ENCODE measurements at regions not wholly inside any gene's neighbourhood (a gene's known extent, or its start where the extent isn't known, plus 50 kb on each side); places are given as distances from the start of the nearest gene placed in this dataset.

DNA sequence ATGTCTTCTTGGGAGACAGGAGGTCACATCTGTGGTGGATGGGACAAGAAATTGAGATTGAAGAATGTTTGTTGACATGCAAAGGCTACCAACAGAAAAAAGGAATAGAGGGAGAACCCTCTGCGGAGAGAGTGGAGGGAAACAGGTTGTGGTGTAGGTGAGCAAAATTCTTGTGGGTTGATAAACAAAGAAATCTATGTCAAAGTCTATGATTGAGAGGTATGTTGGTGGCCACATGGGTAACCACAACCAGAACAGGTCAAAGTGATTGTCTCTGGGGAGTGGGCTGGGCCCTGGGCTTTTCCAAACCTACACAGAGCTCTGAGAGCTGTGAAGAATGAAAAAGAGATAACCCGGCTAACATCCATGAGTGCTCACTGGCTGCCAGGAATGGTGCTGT is 62.8 kb upstream of the NCK2 start:
- H3K18ac ChIP-seq (ENCODE audit: low read depth, low read length), result no peak overlapping the region
- H3K9me1 ChIP-seq (ENCODE audit: insufficient read depth, low read length), result no peaks in the 10 kb centered on the region
- ChIA-PET POLR2A (ENCODE audit: unreplicated experiment) (no interaction called here), CTCF (no interaction called here)
- no peak overlapping the region for H2AFZ ChIP-seq (replicated peaks; ENCODE audit: low read length, poor library complexity)
- dilution Hi-C loops (cut with HindIII; ENCODE audit: low sequenced_read_pairs, unreplicated experiment), result no loop called here
- H3K36me3 ChIP-seq (ENCODE audit: control insufficient read depth, insufficient read depth, low read length), result no peaks in the 10 kb centered on the region
- H3K27me3 ChIP-seq (ENCODE audit: control insufficient read depth, insufficient read depth, low read length), result peaks cover 22% of the 10 kb centered on the region
- TF ChIP-seq, protein P1, sequence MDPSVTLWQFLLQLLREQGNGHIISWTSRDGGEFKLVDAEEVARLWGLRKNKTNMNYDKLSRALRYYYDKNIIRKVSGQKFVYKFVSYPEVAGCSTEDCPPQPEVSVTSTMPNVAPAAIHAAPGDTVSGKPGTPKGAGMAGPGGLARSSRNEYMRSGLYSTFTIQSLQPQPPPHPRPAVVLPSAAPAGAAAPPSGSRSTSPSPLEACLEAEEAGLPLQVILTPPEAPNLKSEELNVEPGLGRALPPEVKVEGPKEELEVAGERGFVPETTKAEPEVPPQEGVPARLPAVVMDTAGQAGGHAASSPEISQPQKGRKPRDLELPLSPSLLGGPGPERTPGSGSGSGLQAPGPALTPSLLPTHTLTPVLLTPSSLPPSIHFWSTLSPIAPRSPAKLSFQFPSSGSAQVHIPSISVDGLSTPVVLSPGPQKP (IDR thresholded peaks at IDR 0.05; ENCODE audit: borderline replicate concordance, low read depth, low read length), result no peak
- no peak for TF ChIP-seq MAZ (IDR thresholded peaks at IDR 0.05; ENCODE audit: borderline replicate concordance, low read depth, low read length)
- TF ChIP-seq CHD1 (IDR thresholded peaks at IDR 0.05; ENCODE audit: low read depth, low read length), result no peak
- no peak for TF ChIP-seq FOS (IDR thresholded peaks at IDR 0.05; ENCODE audit: low read depth, low read length)
- TF ChIP-seq MAFK (IDR thresholded peaks at IDR 0.05; ENCODE audit: low read depth, low read length), result no peak
- TF ChIP-seq, protein P2, sequence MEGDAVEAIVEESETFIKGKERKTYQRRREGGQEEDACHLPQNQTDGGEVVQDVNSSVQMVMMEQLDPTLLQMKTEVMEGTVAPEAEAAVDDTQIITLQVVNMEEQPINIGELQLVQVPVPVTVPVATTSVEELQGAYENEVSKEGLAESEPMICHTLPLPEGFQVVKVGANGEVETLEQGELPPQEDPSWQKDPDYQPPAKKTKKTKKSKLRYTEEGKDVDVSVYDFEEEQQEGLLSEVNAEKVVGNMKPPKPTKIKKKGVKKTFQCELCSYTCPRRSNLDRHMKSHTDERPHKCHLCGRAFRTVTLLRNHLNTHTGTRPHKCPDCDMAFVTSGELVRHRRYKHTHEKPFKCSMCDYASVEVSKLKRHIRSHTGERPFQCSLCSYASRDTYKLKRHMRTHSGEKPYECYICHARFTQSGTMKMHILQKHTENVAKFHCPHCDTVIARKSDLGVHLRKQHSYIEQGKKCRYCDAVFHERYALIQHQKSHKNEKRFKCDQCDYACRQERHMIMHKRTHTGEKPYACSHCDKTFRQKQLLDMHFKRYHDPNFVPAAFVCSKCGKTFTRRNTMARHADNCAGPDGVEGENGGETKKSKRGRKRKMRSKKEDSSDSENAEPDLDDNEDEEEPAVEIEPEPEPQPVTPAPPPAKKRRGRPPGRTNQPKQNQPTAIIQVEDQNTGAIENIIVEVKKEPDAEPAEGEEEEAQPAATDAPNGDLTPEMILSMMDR (conservative IDR thresholded peaks at IDR 0.05; ENCODE audit: low read depth, low read length), result no peak
- no peak for TF ChIP-seq POLR2A (IDR thresholded peaks at IDR 0.05; ENCODE audit: low read depth, low read length)
- no peak overlapping the region for H3K27ac ChIP-seq (ENCODE audit: insufficient read depth, low read length)
- H2BK15ac ChIP-seq (ENCODE audit: low read depth, low read length), result no peak overlapping the region
- no peak overlapping the region for H4K8ac ChIP-seq (ENCODE audit: low read depth in 2 of 2, low read length in 2 of 2)
- no peak overlapping the region for H2AK5ac ChIP-seq (ENCODE audit: low read depth, low read length)
- no peak overlapping the region for H3K4me2 ChIP-seq (ENCODE audit: low read depth, low read length)
- 80% methylated on average over 1 of the region's 2 CpGs; no CpG with 5 or more reads in 1 of the 2 experiments for WGBS, 2 experiments (ENCODE audit: extremely low coverage in 2 of 2, insufficient read length in 1 of 2)
- H3K9ac ChIP-seq (ENCODE audit: low read depth, low read length), result no peak overlapping the region
- H3K9me3 ChIP-seq (ENCODE audit: control insufficient read depth, insufficient read depth, low read length), result no peaks in the 10 kb centered on the region
- H4K91ac ChIP-seq (ENCODE audit: insufficient read depth, low read depth, low read length), result no peak overlapping the region
- H3K23ac ChIP-seq (ENCODE audit: low read depth, low read length), result no peak overlapping the region
- in situ Hi-C loops (cut with MboI; ENCODE audit: low sequenced_read_pairs), result no loop called here
- H2BK120ac ChIP-seq (ENCODE audit: low read depth, low read length), result no peak overlapping the region
- H4K5ac ChIP-seq (ENCODE audit: low read depth, low read length), result no peak overlapping the region
- no peaks in the 10 kb centered on the region for H3K79me1 ChIP-seq (ENCODE audit: low read depth in 1 of 2, low read length in 2 of 2)
- H3K14ac ChIP-seq (replicated peaks; ENCODE audit: low read depth, low read length), result no peak overlapping the region
- no TSS peak for BruUV-seq (replicated peaks)
- no peak overlapping the region for H3K56ac ChIP-seq (ENCODE audit: extremely low read depth, insufficient read depth, low read length)
- no peaks in the 10 kb centered on the region for H3K4me1 ChIP-seq (ENCODE audit: control insufficient read depth, insufficient read depth, low read length)
- intact Hi-C loops (cut with micrococcal nuclease), result no loop called here
- no peaks in the 10 kb centered on the region for H4K20me1 ChIP-seq (ENCODE audit: insufficient read depth, low read length)
- H2AK9ac ChIP-seq (replicated peaks; ENCODE audit: low read depth, low read length, poor library complexity), result no peak overlapping the region
- H2BK20ac ChIP-seq (ENCODE audit: low read depth, low read length), result no peak overlapping the region
- H3K4me3 ChIP-seq (ENCODE audit: insufficient read depth, low read depth, low read length), result no peak overlapping the region
- no peak overlapping the region for H2BK5ac ChIP-seq (ENCODE audit: low read depth, low read length, poor library complexity, severe bottlenecking)
- no peak for DNase-seq
- no peak overlapping the region for H3K4ac ChIP-seq (ENCODE audit: low read depth, low read length)
- no peak for ATAC-seq (ENCODE audit: low read depth)
